Erythroblast (primary cell): ENCODE measurements at regions not wholly inside any gene's neighbourhood (a gene's known extent, or its start where the extent isn't known, plus 50 kb on each side); places are given as distances from the start of the nearest gene placed in this dataset.

Source experiments
- GATA1 ChIP-seq: IDR thresholded peaks from 2 replicates; pipeline ENCODE4 v1.6.1; 2011; ENCODE audit warnings: low read depth, mild to moderate bottlenecking, control low read depth, low read length, moderate library complexity
- POLR2A ChIP-seq: IDR thresholded peaks from 2 replicates; pipeline ENCODE4 v1.6.1; 2011; ENCODE audit warnings: mild to moderate bottlenecking, low read length

- TF ChIP-seq POLR2A = no peak
- TF ChIP-seq GATA1 = no peak
Measured at GRCh38 chr2:128437204-128437565, 118.5 kb upstream of the HS6ST1 start.
